OCI-M2 (cell line): ENCODE measurements at regions not wholly inside any gene's neighbourhood (a gene's known extent, or its start where the extent isn't known, plus 50 kb on each side); places are given as distances from the start of the nearest gene placed in this dataset.
"Not testable (repeated sequence)": the region's sequence is repeated elsewhere in the genome, so short reads cannot be mapped to it uniquely, and the experiment has no call there.

Experiments used
- DNase-seq: peaks from one replicate; lab custom pipeline; 2025; ENCODE audit not compliant: unreplicated experiment; lab: John Stamatoyannopoulos, UW

GRCh38 chr6:115634131-115634530 lies 426.6 kb downstream of the FRK start:
- DNase-seq = no peak

GRCh38 chr6:115631028-115631427 lies 429.7 kb downstream of the FRK start:
- no peak for DNase-seq

GRCh38 chr6:115630424-115631024 lies 430.2 kb downstream of the FRK start:
- no peak for DNase-seq

- no peak for DNase-seq
These were observed 431.3 kb downstream of the FRK start for GRCh38 chr6:115629415-115629814.

GRCh38 chr6:115618256-115618655 lies 442.4 kb downstream of the FRK start:
- DNase-seq = no peak

GRCh38 chr6:115617031-115617430 lies 443.7 kb downstream of the FRK start:
- no peak for DNase-seq

GRCh38 chr6:115613488-115613887 lies 447.2 kb downstream of the FRK start:
- DNase-seq = no peak

GRCh38 chr6:115612796-115613479 lies 447.8 kb downstream of the FRK start:
- no peak for DNase-seq

GRCh38 chr6:115612216-115612615 lies 448.5 kb downstream of the FRK start:
- DNase-seq = no peak

GRCh38 chr6:115610696-115611095 lies 450.0 kb downstream of the FRK start:
- no peak for DNase-seq

GRCh38 chr6:115609111-115609510 lies 451.6 kb downstream of the FRK start:
- no peak for DNase-seq

- DNase-seq = no peak
These were observed 458.2 kb downstream of the FRK start for GRCh38 chr6:115602466-115602865.

- no peak for DNase-seq
These were observed 459.2 kb downstream of the FRK start for GRCh38 chr6:115601509-115601908.

- no peak for DNase-seq
These were observed 459.6 kb downstream of the FRK start for GRCh38 chr6:115601064-115601463.

- DNase-seq = no peak
These were observed 465.8 kb downstream of the FRK start for GRCh38 chr6:115594891-115595290.

- DNase-seq = no peak
These were observed 468.7 kb downstream of the FRK start for GRCh38 chr6:115592025-115592424.

- not testable (repeated sequence) for DNase-seq
These were observed 471.6 kb downstream of the FRK start for GRCh38 chr6:115589072-115589471.

GRCh38 chr6:115583290-115583689 lies 477.4 kb downstream of the FRK start:
- DNase-seq = no peak

- DNase-seq = no peak
These were observed 478.3 kb downstream of the FRK start for GRCh38 chr6:115582386-115582785.

- DNase-seq = not testable (repeated sequence)
These were observed 481.1 kb downstream of the FRK start for GRCh38 chr6:115579565-115579964.

GRCh38 chr6:115577270-115577669 lies 483.4 kb downstream of the FRK start:
- no peak for DNase-seq

GRCh38 chr6:115575285-115575684 lies 485.4 kb downstream of the FRK start:
- no peak for DNase-seq

- DNase-seq = no peak
These were observed 486.8 kb downstream of the FRK start for GRCh38 chr6:115573861-115574260.
